Tibial artery (tissue), 4 donors: ENCODE measurements at regions not wholly inside any gene's neighbourhood (a gene's known extent, or its start where the extent isn't known, plus 50 kb on each side); places are given as distances from the start of the nearest gene placed in this dataset.

Source experiments
- DNase-seq, 2 donors: peaks; one replicate each; pipeline ENCODE4 v3.0.0-alpha.2; 2019
- H3K27ac ChIP-seq, 2 donors: fragments of 200-600 bp; sonication (generic) in 1 of 2; 1 replicate in 1 of 2; 2 replicates in 1 of 2; pipeline ENCODE4 v1.5.1; 2018 to 2019; ENCODE audit warnings: mild to moderate bottlenecking in 1 of 2
- H3K27me3 ChIP-seq, 2 donors: fragments of 200-600 bp; sonication (generic) in 1 of 2; one replicate each; pipeline versions ENCODE4 v1.5.1 to v1.6.0; 2016 to 2019
- H3K36me3 ChIP-seq, 3 donors: fragments of 200-600 bp; sonication (generic) in 2 of 3; one replicate each; pipeline ENCODE4 v1.5.1; 2016 to 2019; ENCODE audit warnings: mild to moderate bottlenecking in 2 of 3
- H3K4me1 ChIP-seq, 4 donors: fragments of 200-600 bp; sonication (generic) in 2 of 4; 1 replicate in 3 of 4; 2 replicates in 1 of 4; pipeline ENCODE4 v1.5.1; 2016 to 2019
- H3K4me3 ChIP-seq, 2 donors: fragments of 200-600 bp; sonication (generic) in 1 of 2; 1 replicate in 1 of 2; 2 replicates in 1 of 2; pipeline ENCODE4 v1.5.1; 2018 to 2019; ENCODE audit warnings: mild to moderate bottlenecking in 2 of 2
- H3K9me3 ChIP-seq, 3 donors: fragments of 200-600 bp; sonication (generic) in 1 of 3; one replicate each; pipeline ENCODE4 v1.5.1; 2016 to 2019
- intact Hi-C: fragments of 100-400 bp; cut with DNase I; formaldehyde crosslinking; loops from one replicate; pipeline ENCODE4 v1.15.0; 2023; ENCODE audit warnings: low total_unique reads
- TF ChIP-seq, protein P1 (sequence below), 2 experiments: fragments of 200-600 bp in 1 of 2; fragments of 450-650 bp in 1 of 2; IDR thresholded peaks; one replicate each; pipeline ENCODE4 v1.5.1; 2017 to 2019; ENCODE audit warnings: antibody characterized with exemption in 2 of 2, mild to moderate bottlenecking in 1 of 2, moderate library complexity in 1 of 2

DNA sequence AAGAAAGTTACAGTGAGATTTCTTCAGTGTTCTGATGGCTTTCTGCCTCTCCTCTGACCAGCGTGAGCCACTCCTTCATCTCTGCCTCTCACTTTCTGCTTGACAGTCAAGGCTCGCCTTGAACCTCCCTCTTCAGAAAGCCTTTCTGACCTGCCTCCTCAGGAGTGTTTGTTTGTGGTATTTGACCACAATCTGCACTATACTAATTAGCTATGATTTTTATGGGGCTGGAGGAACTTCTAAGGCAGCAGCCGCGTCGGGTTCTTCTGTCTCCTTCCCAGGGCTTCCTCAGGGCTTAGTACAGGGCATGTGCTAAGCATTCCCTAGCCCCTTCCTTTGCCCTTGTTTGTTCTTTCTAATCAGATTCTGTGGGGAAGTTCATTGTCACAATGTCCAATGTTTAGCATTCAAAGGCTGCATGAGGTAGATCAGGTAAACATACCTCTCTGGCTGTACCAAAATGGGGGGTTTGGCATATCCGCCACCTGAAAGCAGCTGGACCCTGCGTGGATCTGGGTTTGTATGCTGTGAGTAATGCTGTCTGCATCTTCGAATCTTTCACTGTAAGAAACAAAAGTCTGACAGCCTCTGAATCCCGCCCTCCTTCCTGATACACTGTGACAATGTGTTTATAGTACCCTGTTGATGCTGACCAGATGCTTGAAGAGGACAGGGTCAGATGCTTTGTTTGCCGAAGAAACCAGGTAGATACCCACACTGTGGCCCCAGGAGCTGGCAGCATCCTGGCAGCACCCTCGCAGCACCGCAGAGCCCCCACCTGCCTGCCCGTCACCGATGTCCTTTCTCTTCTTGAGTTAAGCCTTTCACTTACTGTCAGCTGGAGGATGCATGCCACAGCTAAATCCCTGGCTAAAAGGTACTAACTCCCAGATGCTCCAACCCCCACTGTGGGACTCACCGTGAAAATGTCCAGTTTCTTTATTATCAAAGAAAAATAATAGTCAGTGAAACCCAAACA lies 260.8 kb upstream of the HDAC4 start:
- peaks cover 0 to 51% of the 10 kb centered on the region in 2 donors for H3K27me3 ChIP-seq
- DNase-seq: peak in 1 of 2 donors; percentile 12
- intact Hi-C loops: no loop called here

DNA sequence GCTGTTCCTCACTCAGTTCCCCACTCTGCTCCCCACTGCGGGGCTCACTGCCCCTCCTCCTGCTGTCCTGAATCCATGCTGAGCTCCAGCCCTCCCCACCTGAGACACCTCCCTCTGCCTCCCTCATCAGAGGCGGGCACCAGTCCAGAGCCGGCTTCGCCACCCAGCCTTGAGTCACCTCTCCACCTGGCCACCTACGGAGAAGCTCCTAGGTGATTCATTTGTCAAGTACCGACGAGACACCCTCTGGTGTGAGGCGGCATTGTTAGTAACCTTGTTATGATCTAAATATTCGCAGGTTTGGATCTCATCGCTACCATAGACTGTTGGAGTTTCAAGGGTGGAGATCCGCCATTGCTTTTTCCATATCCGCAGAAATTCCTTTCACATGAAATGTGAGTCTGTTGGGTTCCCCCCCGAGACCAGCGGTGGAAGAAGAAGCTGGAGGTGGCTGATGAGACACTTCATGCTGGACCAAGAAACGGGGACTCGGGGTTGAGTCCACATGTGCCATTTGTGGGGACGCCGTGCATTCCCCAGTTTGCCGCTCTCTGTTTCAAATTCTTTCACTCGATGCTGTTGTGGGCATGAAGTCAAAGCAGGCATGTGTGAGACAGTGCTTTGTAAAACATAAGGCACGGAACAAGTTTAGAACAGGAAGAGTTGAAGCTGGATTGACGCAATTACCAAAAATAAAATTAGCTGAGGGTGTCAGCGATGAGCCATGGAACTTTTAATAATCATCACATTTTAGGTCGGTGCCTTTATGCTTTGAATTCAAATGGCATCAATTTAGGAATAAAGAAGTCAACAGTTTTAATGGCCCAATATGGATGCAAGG lies 259.8 kb upstream of the HDAC4 start:
- Histone ChIP-seq H3K4me1 (no peaks in the 10 kb centered on the region), H3K9me3 (no peaks in the 10 kb centered on the region), H3K27ac (no peak overlapping the region), H3K4me3 (no peak overlapping the region), H3K36me3 (no peaks in the 10 kb centered on the region), H3K27me3 (peaks cover 0 to 49% of the 10 kb centered on the region in 2 donors)
- intact Hi-C loops: no loop called here
- peak in 1 of 2 donors; percentile 60 for DNase-seq
- TF ChIP-seq, protein P1, sequence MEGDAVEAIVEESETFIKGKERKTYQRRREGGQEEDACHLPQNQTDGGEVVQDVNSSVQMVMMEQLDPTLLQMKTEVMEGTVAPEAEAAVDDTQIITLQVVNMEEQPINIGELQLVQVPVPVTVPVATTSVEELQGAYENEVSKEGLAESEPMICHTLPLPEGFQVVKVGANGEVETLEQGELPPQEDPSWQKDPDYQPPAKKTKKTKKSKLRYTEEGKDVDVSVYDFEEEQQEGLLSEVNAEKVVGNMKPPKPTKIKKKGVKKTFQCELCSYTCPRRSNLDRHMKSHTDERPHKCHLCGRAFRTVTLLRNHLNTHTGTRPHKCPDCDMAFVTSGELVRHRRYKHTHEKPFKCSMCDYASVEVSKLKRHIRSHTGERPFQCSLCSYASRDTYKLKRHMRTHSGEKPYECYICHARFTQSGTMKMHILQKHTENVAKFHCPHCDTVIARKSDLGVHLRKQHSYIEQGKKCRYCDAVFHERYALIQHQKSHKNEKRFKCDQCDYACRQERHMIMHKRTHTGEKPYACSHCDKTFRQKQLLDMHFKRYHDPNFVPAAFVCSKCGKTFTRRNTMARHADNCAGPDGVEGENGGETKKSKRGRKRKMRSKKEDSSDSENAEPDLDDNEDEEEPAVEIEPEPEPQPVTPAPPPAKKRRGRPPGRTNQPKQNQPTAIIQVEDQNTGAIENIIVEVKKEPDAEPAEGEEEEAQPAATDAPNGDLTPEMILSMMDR (IDR thresholded peaks at IDR 0.05): no peak

More for the DNA sequence above, 260.8 kb upstream of the HDAC4 start:
- no peaks in the 10 kb centered on the region for H3K36me3 ChIP-seq
- no peak overlapping the region for H3K27ac ChIP-seq
- no peaks in the 10 kb centered on the region for H3K9me3 ChIP-seq
- H3K4me3 ChIP-seq: no peak overlapping the region
- TF ChIP-seq, protein P1 (IDR thresholded peaks at IDR 0.05): no peak
- H3K4me1 ChIP-seq: no peaks in the 10 kb centered on the region

DNA sequence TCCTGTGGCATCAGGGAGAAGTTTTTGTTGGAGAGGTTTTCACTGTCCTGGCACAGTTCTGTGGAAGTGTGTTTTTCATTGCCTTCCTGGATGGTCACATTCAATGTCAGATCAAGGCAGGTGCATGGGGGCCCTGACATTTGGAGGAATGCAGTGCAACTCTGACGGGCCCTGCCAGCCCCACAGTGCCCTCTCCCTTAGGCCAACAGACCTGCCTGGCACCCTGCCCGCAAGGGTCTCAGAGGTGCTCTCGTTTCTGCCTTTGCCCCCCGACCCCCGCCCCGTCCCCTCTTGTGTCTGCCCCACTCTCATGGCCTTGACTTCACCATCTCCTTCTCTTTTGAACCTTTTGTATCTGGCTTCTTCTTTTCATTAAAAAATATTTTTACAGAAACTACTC lies 257.2 kb upstream of the HDAC4 start:
- Histone ChIP-seq H3K27ac (no peak overlapping the region), H3K27me3 (peaks cover 0 to 31% of the 10 kb centered on the region in 2 donors), H3K9me3 (no peaks in the 10 kb centered on the region), H3K4me3 (no peak overlapping the region), H3K36me3 (no peaks in the 10 kb centered on the region), H3K4me1 (no peaks in the 10 kb centered on the region)
- peak in 1 of 2 donors; percentile 27 for DNase-seq
- intact Hi-C loops: no loop called here
- TF ChIP-seq, protein P1 (IDR thresholded peaks at IDR 0.05): no peak

DNA sequence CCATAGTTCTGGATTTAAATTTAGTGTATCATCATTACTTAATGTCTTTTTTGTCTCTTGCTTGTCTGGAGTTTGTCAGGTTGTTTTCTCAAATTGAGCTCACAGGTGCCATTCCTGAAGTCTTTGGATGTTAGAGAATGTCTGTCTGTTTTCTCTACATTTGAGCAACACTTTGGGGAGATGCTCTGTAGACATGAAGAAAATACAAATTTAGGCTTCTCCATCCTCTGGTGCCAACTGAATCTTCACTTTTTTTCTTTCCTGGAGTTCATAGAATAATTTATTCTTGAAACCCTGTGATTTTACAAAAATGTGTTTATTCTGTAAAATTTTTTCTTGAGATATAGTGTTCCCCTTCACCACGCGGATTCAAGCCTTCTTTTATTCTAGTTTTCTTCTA lies 256.4 kb upstream of the HDAC4 start:
- intact Hi-C loops: no loop called here
- TF ChIP-seq, protein P1 (IDR thresholded peaks at IDR 0.05): no peak
- Histone ChIP-seq H3K27me3 (peaks cover 0 to 23% of the 10 kb centered on the region in 2 donors), H3K9me3 (no peaks in the 10 kb centered on the region), H3K27ac (no peak overlapping the region), H3K4me3 (no peak overlapping the region), H3K36me3 (no peaks in the 10 kb centered on the region), H3K4me1 (no peaks in the 10 kb centered on the region)
- no peak for DNase-seq

DNA sequence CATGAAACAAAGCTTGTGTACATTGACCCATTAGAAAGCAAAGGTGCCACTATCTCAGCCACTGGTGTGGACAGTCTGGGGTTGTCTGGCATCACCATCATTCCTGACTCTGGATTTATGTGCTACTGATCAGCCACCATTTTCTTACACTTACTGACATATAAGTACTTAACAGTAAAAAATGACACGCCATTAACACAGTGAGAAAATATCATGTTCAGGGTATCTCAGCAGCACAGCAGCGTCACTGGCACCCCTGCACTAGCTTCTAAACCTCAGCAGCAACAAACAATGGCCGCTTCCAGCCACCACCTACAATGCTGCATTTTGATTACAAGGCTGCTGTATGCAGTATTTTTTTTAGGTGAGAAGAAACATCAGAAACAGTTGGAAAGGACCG lies 253.4 kb upstream of the HDAC4 start:
- intact Hi-C loops: no loop called here
- no peaks in the 10 kb centered on the region for H3K27me3 ChIP-seq
- DNase-seq: peak in 1 of 2 donors; percentile 3
- H3K9me3 ChIP-seq: no peaks in the 10 kb centered on the region
- no peak overlapping the region for H3K27ac ChIP-seq
- no peak overlapping the region for H3K4me3 ChIP-seq
- H3K4me1 ChIP-seq: no peaks in the 10 kb centered on the region
- TF ChIP-seq, protein P1 (IDR thresholded peaks at IDR 0.05): no peak
- H3K36me3 ChIP-seq: no peaks in the 10 kb centered on the region
